CD4-positive, alpha-beta T cell (primary cell): ENCODE measurements at regions not wholly inside any gene's neighbourhood (a gene's known extent, or its start where the extent isn't known, plus 50 kb on each side); places are given as distances from the start of the nearest gene placed in this dataset.

Experiments
- ATAC-seq: fragments of 200-7000 bp; cut with Tn5 transposase; one replicate; pipeline ENCODE4 v1.10.0; 2022; ENCODE audit warnings: mild to moderate bottlenecking; ENCODE audit not compliant: poor library complexity
- CTCF ChIA-PET: fragments of 350-600 bp; sonication (Branson Sonifier 250); formaldehyde crosslinking; loops from one replicate; lab custom pipeline; 2021; ENCODE audit warnings: antibody characterized with exemption, inconsistent platforms; lab: Charles Lee
- POLR2A ChIA-PET: fragments of 350-600 bp; sonication (Branson Sonifier 250); formaldehyde crosslinking; loops from one replicate; lab custom pipeline; 2021; ENCODE audit warnings: antibody characterized with exemption, inconsistent platforms; lab: Charles Lee
- DNase-seq, 14 experiments: peaks; one replicate each; pipeline ENCODE4 v3.0.0-alpha.2; 2013 to 2020; ENCODE audit warnings: mixed read lengths in 2 of 14
- H3K27ac ChIP-seq, 2 donors: one replicate each; pipeline versions ENCODE4 v1.5.1 to v1.7.0; 2013; ENCODE audit warnings: low read length in 2 of 2, low read depth in 1 of 2, mild to moderate bottlenecking in 1 of 2
- H3K27me3 ChIP-seq, 2 experiments: 1 replicate in 1 of 2; 2 replicates in 1 of 2; pipeline versions ENCODE4 v1.6.1 to v1.7.0; 2013; ENCODE audit warnings: low read length in 2 of 2, control low read depth in 1 of 2, mild to moderate bottlenecking in 1 of 2, moderate library complexity in 1 of 2; ENCODE audit not compliant: insufficient read depth in 2 of 2, control insufficient read depth in 1 of 2
- H3K36me3 ChIP-seq: one replicate; pipeline ENCODE4 v1.6.1; 2013; ENCODE audit warnings: low read length, control low read depth; ENCODE audit not compliant: insufficient read depth
- H3K4me1 ChIP-seq: one replicate; pipeline ENCODE4 v1.6.1; 2013; ENCODE audit warnings: low read length, control low read depth; ENCODE audit not compliant: insufficient read depth
- H3K4me3 ChIP-seq: one replicate; pipeline ENCODE4 v1.5.1; 2013; ENCODE audit warnings: mild to moderate bottlenecking, low read length, moderate library complexity
- H3K9me3 ChIP-seq, 2 experiments: 1 replicate in 1 of 2; 2 replicates in 1 of 2; pipeline versions ENCODE4 v1.6.1 to v1.7.0; 2013; ENCODE audit warnings: low read length in 2 of 2, mild to moderate bottlenecking in 2 of 2, control low read depth in 1 of 2, moderate library complexity in 1 of 2; ENCODE audit not compliant: control insufficient read depth in 1 of 2, insufficient read depth in 1 of 2
- H3K27ac Mint-ChIP-seq: one replicate; pipeline ENCODE4 v1.8.0; 2020; ENCODE audit warnings: mixed read lengths
- H3K27me3 Mint-ChIP-seq: one replicate; pipeline ENCODE4 v1.8.0; 2021; ENCODE audit warnings: mixed read lengths
- H3K36me3 Mint-ChIP-seq: one replicate; pipeline ENCODE4 v1.8.0; 2021; ENCODE audit warnings: low read depth, mixed read lengths
- H3K4me1 Mint-ChIP-seq: one replicate; pipeline ENCODE4 v1.8.0; 2021; ENCODE audit warnings: low read depth, mixed read lengths
- H3K4me3 Mint-ChIP-seq: one replicate; pipeline ENCODE4 v1.8.0; 2020; ENCODE audit warnings: mild to moderate bottlenecking, mixed read lengths
- H3K9me3 Mint-ChIP-seq: one replicate; pipeline ENCODE4 v1.8.0; 2020; ENCODE audit warnings: mixed read lengths
- CTCF ChIP-seq: fragments of 200-600 bp; IDR thresholded peaks from one replicate; pipeline ENCODE4 v1.8.0; 2022; ENCODE audit warnings: antibody characterized with exemption, mild to moderate bottlenecking
- intact Hi-C, 2 experiments: fragments of 100-400 bp; cut with DNase I in 1 of 2; cut with micrococcal nuclease in 1 of 2; formaldehyde crosslinking; loops; one replicate each; pipeline versions ENCODE4 v1.15.1 to v1.9.0; 2023 to 2025; cut with DNase I, micrococcal nuclease

DNA sequence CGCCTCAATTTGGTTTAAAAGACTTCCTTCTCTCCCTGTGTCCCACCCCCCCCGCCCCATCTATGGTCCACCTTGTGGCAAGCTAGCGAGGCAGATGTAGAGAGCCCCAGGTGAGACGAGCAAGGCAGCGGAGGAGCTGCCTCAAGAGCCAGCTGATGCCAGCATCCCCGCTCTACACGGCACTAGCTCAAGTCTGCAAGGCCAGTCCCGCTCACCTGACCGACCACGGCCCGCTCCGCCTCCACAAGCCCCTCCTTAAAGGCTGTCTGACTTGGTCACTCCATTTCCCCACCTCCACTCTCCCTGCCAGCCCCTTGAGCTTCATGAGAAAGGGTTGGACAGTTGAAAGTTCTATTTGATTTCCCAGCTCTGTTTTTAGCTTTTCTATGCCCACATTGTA is 56.2 kb upstream of the IGF1R start:
- peaks cover 0 to 2% of the 10 kb centered on the region in 2 experiments for H3K27me3 ChIP-seq
- Mint-ChIP-seq H3K36me3 (no peaks in the 10 kb centered on the region), H3K9me3 (no peaks in the 10 kb centered on the region), H3K27ac (no peak overlapping the region), H3K4me1 (no peaks in the 10 kb centered on the region), H3K27me3 (peaks cover 30% of the 10 kb centered on the region), H3K4me3 (no peak overlapping the region)
- no peaks in the 10 kb centered on the region for H3K4me1 ChIP-seq
- H3K27ac ChIP-seq: no peak overlapping the region
- TF ChIP-seq CTCF: no peak
- ATAC-seq: no peak
- POLR2A ChIA-PET: no interaction called here
- H3K36me3 ChIP-seq: no peaks in the 10 kb centered on the region
- intact Hi-C loops: loop anchor here in 1 of 2 experiments (10.0 kb wide), 1 partner anchor 483 kb away; no protein-coding TSS in a partner anchor
- CTCF ChIA-PET: no interaction called here
- no peak for DNase-seq
- H3K4me3 ChIP-seq: no peak overlapping the region
- no peaks in the 10 kb centered on the region for H3K9me3 ChIP-seq

- H3K4me3 ChIP-seq: no peak overlapping the region
- peaks cover 22% of the 10 kb centered on the region for H3K4me1 Mint-ChIP-seq
- no peak overlapping the region for H3K4me3 Mint-ChIP-seq
- H3K9me3 Mint-ChIP-seq: no peaks in the 10 kb centered on the region
- H3K36me3 ChIP-seq: no peaks in the 10 kb centered on the region
- ChIA-PET POLR2A (no interaction called here), CTCF (no interaction called here)
- H3K27ac ChIP-seq: no peak overlapping the region
- intact Hi-C loops: loop anchor here in 1 of 2 experiments (10.0 kb wide), 1 partner anchor 479 kb away; no protein-coding TSS in a partner anchor
- no peaks in the 10 kb centered on the region for H3K36me3 Mint-ChIP-seq
- H3K9me3 ChIP-seq: no peaks in the 10 kb centered on the region
- DNase-seq: no peak
- H3K4me1 ChIP-seq: peaks cover 11% of the 10 kb centered on the region
- ATAC-seq: no peak
- no peaks in the 10 kb centered on the region for H3K27me3 ChIP-seq
- H3K27ac Mint-ChIP-seq: no peak overlapping the region
- peaks cover 14% of the 10 kb centered on the region for H3K27me3 Mint-ChIP-seq
- TF ChIP-seq CTCF: no peak
These were observed 52.2 kb upstream of the IGF1R start for GRCh38 chr15:98596131-98596530.

DNA sequence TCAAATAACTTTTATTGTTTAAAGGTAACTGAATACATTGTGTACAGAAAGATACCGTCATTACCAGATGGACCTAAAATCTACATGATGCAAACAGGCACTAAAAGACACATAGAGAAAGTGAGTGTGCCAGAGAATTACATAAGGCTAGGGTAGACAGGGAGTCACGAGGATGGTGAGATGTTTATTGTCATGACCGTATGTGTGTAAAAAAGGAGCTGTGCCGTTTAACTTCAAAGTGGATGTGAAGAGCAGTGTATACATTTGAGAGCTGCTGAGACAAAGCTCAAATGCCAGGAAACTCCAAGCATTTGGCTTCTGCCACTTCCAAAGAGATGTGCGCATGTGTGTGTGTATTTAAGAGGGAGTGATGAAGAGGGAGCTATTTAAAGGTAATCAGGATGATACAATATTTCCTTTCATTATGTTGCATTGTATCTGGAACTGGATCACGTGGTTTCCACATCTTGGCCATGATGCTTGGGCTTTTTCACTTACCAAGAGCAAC is 51.4 kb upstream of the IGF1R start:
- ChIA-PET POLR2A (interaction anchor here (0.7 kb wide), 1 partner anchor 50 kb away, joined by 3 read pairs; no protein-coding TSS in a partner anchor), CTCF (no interaction called here)
- no peaks in the 10 kb centered on the region for H3K9me3 ChIP-seq
- no peaks in the 10 kb centered on the region for H3K36me3 ChIP-seq
- no peak for DNase-seq
- peaks cover 8% of the 10 kb centered on the region for H3K27me3 Mint-ChIP-seq
- no peaks in the 10 kb centered on the region for H3K9me3 Mint-ChIP-seq
- peaks cover 11% of the 10 kb centered on the region for H3K4me1 ChIP-seq
- H3K4me3 Mint-ChIP-seq: no peak overlapping the region
- H3K4me3 ChIP-seq: no peak overlapping the region
- no peak overlapping the region for H3K27ac ChIP-seq
- no peaks in the 10 kb centered on the region for H3K27me3 ChIP-seq
- no peak for ATAC-seq
- H3K4me1 Mint-ChIP-seq: peaks cover 22% of the 10 kb centered on the region
- H3K27ac Mint-ChIP-seq: no peak overlapping the region
- no peak for TF ChIP-seq CTCF
- H3K36me3 Mint-ChIP-seq: no peaks in the 10 kb centered on the region
- intact Hi-C loops: loop anchor here in 1 of 2 experiments (10.0 kb wide), 1 partner anchor 478 kb away; no protein-coding TSS in a partner anchor
